ENCODE measurements at regions not wholly inside any gene's neighbourhood (a gene's known extent, or its start where the extent isn't known, plus 50 kb on each side); places are given as distances from the start of the nearest gene placed in this dataset.

GRCh38 chr3:31468433-31468832, 64.3 kb upstream of the STT3B start:
- H3F3A ChIP-seq (ENCODE audit: insufficient read depth, low read depth), result no peaks in the 10 kb centered on the region
- no peak for DNase-seq
- no peaks in the 10 kb centered on the region for H3K27me3 ChIP-seq (ENCODE audit: insufficient read depth, low read depth)
- ChIA-PET CTCF (no interaction called here), POLR2A (ENCODE audit: unreplicated experiment) (no interaction called here)
- no TSS peak for BruUV-seq (replicated peaks)
- H3K36me3 ChIP-seq (ENCODE audit: low read depth), result no peaks in the 10 kb centered on the region
- intact Hi-C loops (cut with micrococcal nuclease; ENCODE audit: unreplicated experiment), result no loop called here
- H3K27ac ChIP-seq, result no peak overlapping the region
- H3K4me3 ChIP-seq, result no peak overlapping the region
- no peaks in the 10 kb centered on the region for H3K9me2 ChIP-seq (ENCODE audit: insufficient read depth)
- TF ChIP-seq, protein P1, sequence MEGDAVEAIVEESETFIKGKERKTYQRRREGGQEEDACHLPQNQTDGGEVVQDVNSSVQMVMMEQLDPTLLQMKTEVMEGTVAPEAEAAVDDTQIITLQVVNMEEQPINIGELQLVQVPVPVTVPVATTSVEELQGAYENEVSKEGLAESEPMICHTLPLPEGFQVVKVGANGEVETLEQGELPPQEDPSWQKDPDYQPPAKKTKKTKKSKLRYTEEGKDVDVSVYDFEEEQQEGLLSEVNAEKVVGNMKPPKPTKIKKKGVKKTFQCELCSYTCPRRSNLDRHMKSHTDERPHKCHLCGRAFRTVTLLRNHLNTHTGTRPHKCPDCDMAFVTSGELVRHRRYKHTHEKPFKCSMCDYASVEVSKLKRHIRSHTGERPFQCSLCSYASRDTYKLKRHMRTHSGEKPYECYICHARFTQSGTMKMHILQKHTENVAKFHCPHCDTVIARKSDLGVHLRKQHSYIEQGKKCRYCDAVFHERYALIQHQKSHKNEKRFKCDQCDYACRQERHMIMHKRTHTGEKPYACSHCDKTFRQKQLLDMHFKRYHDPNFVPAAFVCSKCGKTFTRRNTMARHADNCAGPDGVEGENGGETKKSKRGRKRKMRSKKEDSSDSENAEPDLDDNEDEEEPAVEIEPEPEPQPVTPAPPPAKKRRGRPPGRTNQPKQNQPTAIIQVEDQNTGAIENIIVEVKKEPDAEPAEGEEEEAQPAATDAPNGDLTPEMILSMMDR (conservative IDR thresholded peaks at IDR 0.05), result no peak
- TF ChIP-seq EZH2 (IDR thresholded peaks at IDR 0.05; ENCODE audit: low read depth), result no peak
- H2AFZ ChIP-seq, result no peak overlapping the region
- no peaks in the 10 kb centered on the region for H3K4me1 ChIP-seq (replicated peaks; ENCODE audit: insufficient read depth)
- no peaks in the 10 kb centered on the region for H4K20me1 ChIP-seq (ENCODE audit: insufficient read depth)
- H3K4me2 ChIP-seq, result no peak overlapping the region
- no peaks in the 10 kb centered on the region for H3K79me2 ChIP-seq (ENCODE audit: low read depth)
- no peaks in the 10 kb centered on the region for H3K9me3 ChIP-seq (ENCODE audit: insufficient read depth, low read depth)

GRCh38 chr3:31469385-31469784, 63.3 kb upstream of the STT3B start:
- no peak overlapping the region for H2AFZ ChIP-seq
- intact Hi-C loops (cut with micrococcal nuclease; ENCODE audit: unreplicated experiment), result no loop called here
- H3K9me3 ChIP-seq (ENCODE audit: insufficient read depth, low read depth), result no peaks in the 10 kb centered on the region
- no peak overlapping the region for H3K4me2 ChIP-seq
- no peaks in the 10 kb centered on the region for H3K27me3 ChIP-seq (ENCODE audit: insufficient read depth, low read depth)
- no peak for DNase-seq
- no peaks in the 10 kb centered on the region for H3K4me1 ChIP-seq (replicated peaks; ENCODE audit: insufficient read depth)
- TF ChIP-seq EZH2 (IDR thresholded peaks at IDR 0.05; ENCODE audit: low read depth), result no peak
- TF ChIP-seq, protein P1 (conservative IDR thresholded peaks at IDR 0.05), result no peak
- no peaks in the 10 kb centered on the region for H3K9me2 ChIP-seq (ENCODE audit: insufficient read depth)
- H3K79me2 ChIP-seq (ENCODE audit: low read depth), result no peaks in the 10 kb centered on the region
- no peaks in the 10 kb centered on the region for H3F3A ChIP-seq (ENCODE audit: insufficient read depth, low read depth)
- ChIA-PET CTCF (no interaction called here), POLR2A (ENCODE audit: unreplicated experiment) (interaction anchor here (0.6 to 0.7 kb wide), 2 partner anchors 15 to 62 kb away, joined by 4 to 12 read pairs; no protein-coding TSS in a partner anchor)
- no peak overlapping the region for H3K4me3 ChIP-seq
- no peaks in the 10 kb centered on the region for H4K20me1 ChIP-seq (ENCODE audit: insufficient read depth)
- H3K27ac ChIP-seq, result no peak overlapping the region
- no peaks in the 10 kb centered on the region for H3K36me3 ChIP-seq (ENCODE audit: low read depth)
- no TSS peak for BruUV-seq (replicated peaks)

- POLR2A ChIA-PET (ENCODE audit: unreplicated experiment), result no interaction called here
- BruUV-seq (replicated peaks), result no TSS peak
- intact Hi-C loops (cut with micrococcal nuclease; ENCODE audit: unreplicated experiment), result no loop called here
These were observed 60.0 kb upstream of the STT3B start for GRCh38 chr3:31472479-31473390.

More at GRCh38 chr3:31472479-31473390, 60.0 kb upstream of the STT3B start:
- H3K27ac ChIP-seq, result no peak overlapping the region
- DNase-seq, result no peak
- H4K20me1 ChIP-seq (ENCODE audit: insufficient read depth), result no peaks in the 10 kb centered on the region
- no peaks in the 10 kb centered on the region for H3K36me3 ChIP-seq (ENCODE audit: low read depth)
- no peaks in the 10 kb centered on the region for H3K9me3 ChIP-seq (ENCODE audit: insufficient read depth, low read depth)
- CTCF ChIA-PET, result no interaction called here
- no peaks in the 10 kb centered on the region for H3K27me3 ChIP-seq (ENCODE audit: insufficient read depth, low read depth)
- no peak overlapping the region for H3K4me3 ChIP-seq
- no peaks in the 10 kb centered on the region for H3K9me2 ChIP-seq (ENCODE audit: insufficient read depth)
- no peaks in the 10 kb centered on the region for H3K79me2 ChIP-seq (ENCODE audit: low read depth)
- H3K4me1 ChIP-seq (replicated peaks; ENCODE audit: insufficient read depth), result no peaks in the 10 kb centered on the region
- no peak overlapping the region for H3K4me2 ChIP-seq
- H3F3A ChIP-seq (ENCODE audit: insufficient read depth, low read depth), result no peaks in the 10 kb centered on the region
- TF ChIP-seq EZH2 (IDR thresholded peaks at IDR 0.05; ENCODE audit: low read depth), result no peak
- TF ChIP-seq, protein P1 (conservative IDR thresholded peaks at IDR 0.05), result no peak
- no peak overlapping the region for H2AFZ ChIP-seq
